OCI-LY7 (cell line): ENCODE measurements at regions not wholly inside any gene's neighbourhood (a gene's known extent, or its start where the extent isn't known, plus 50 kb on each side); places are given as distances from the start of the nearest gene placed in this dataset.

Experiments
- BruUV-seq: library from RNA; stranded (reverse); fragments of 400-500 nt; replicated peaks from 2 replicates; lab custom pipeline; 2021; lab: Mats Ljungman, UMichigan
- CTCF ChIA-PET: fragments of 300-600 bp; sonication (Branson Sonifier 250); formaldehyde crosslinking; loops from one replicate; lab custom pipeline; 2022; ENCODE audit warnings: antibody characterized with exemption; ENCODE audit not compliant: unreplicated experiment; lab: Charles Lee
- POLR2A ChIA-PET: fragments of 300-600 bp; sonication (Branson Sonifier 250); formaldehyde crosslinking; loops from one replicate; lab custom pipeline; 2022; ENCODE audit warnings: antibody characterized with exemption; lab: Charles Lee
- DNase-seq: peaks from one replicate; pipeline ENCODE4 v3.0.0-alpha.2; 2015; ENCODE audit warnings: low spot score
- H2AFZ ChIP-seq: fragments of 200-600 bp; sonication (generic), shearing (Covaris generic); 2 replicates; pipeline ENCODE4 v1.6.1; 2014; ENCODE audit warnings: mild to moderate bottlenecking, antibody characterized with exemption, low read length, moderate library complexity
- H3K27ac ChIP-seq: fragments of 200-600 bp; sonication (generic); 2 replicates; pipeline ENCODE4 v1.5.1; 2014; ENCODE audit warnings: mixed run types, low read depth, mild to moderate bottlenecking, moderate library complexity, low read length, inconsistent platforms; ENCODE audit not compliant: poor library complexity, severe bottlenecking
- H3K36me3 ChIP-seq: fragments of 200-600 bp; sonication (generic); 2 replicates; pipeline ENCODE4 v1.6.1; 2014; ENCODE audit warnings: mild to moderate bottlenecking, antibody characterized with exemption, low read length, moderate library complexity, mixed read lengths; ENCODE audit not compliant: insufficient read depth
- H3K4me1 ChIP-seq: fragments of 200-600 bp; sonication (generic); 2 replicates; pipeline ENCODE4 v1.5.1; 2014; ENCODE audit warnings: mild to moderate bottlenecking, low read length; ENCODE audit not compliant: insufficient read depth, poor library complexity, severe bottlenecking
- H3K4me2 ChIP-seq: fragments of 200-600 bp; sonication (generic); 2 replicates; pipeline ENCODE4 v1.6.1; 2014; ENCODE audit warnings: mild to moderate bottlenecking, low read length
- H3K4me3 ChIP-seq: fragments of 200-600 bp; sonication (generic); 2 replicates; pipeline ENCODE4 v1.5.1; 2014; ENCODE audit warnings: mild to moderate bottlenecking, low read depth, low read length; ENCODE audit not compliant: poor library complexity, severe bottlenecking
- H3K79me2 ChIP-seq: fragments of 200-600 bp; sonication (generic); 2 replicates; pipeline ENCODE4 v1.6.1; 2016; ENCODE audit warnings: low read depth, mild to moderate bottlenecking, low read length, moderate library complexity, mixed read lengths; ENCODE audit not compliant: insufficient read depth
- H3K9me2 ChIP-seq: fragments of 200-600 bp; sonication (generic); 2 replicates; pipeline ENCODE4 v1.6.1; 2016; ENCODE audit warnings: mild to moderate bottlenecking, low read length, mixed read lengths; ENCODE audit not compliant: insufficient read depth
- H3K9me3 ChIP-seq: fragments of 200-600 bp; sonication (generic); 2 replicates; pipeline ENCODE4 v1.6.1; 2014; ENCODE audit warnings: mild to moderate bottlenecking, mixed run types, low read length, mixed read lengths
- H4K20me1 ChIP-seq: fragments of 200-600 bp; sonication (generic); 2 replicates; pipeline ENCODE4 v1.6.1; 2014; ENCODE audit warnings: mild to moderate bottlenecking, antibody characterized with exemption, low read length, moderate library complexity, mixed read lengths; ENCODE audit not compliant: insufficient read depth
- EZH2phosphoT487 ChIP-seq: fragments of 200-600 bp; sonication (generic); IDR thresholded peaks from 2 replicates; pipeline ENCODE4 v1.6.1; 2018; ENCODE audit warnings: low read depth, borderline replicate concordance, mild to moderate bottlenecking, mixed run types, antibody characterized with exemption, low read length, moderate library complexity, mixed read lengths
- intact Hi-C: fragments of 100-400 bp; cut with micrococcal nuclease; formaldehyde crosslinking; loops from one replicate; pipeline ENCODE4 v1.10.0; 2022; ENCODE audit not compliant: unreplicated experiment
- TF ChIP-seq, protein P1 (sequence below): fragments of 200-600 bp; sonication (generic); conservative IDR thresholded peaks from 2 replicates; pipeline ENCODE4 v1.5.1; 2014; ENCODE audit warnings: mild to moderate bottlenecking, antibody characterized with exemption, low read length, moderate library complexity, mixed read lengths

DNA sequence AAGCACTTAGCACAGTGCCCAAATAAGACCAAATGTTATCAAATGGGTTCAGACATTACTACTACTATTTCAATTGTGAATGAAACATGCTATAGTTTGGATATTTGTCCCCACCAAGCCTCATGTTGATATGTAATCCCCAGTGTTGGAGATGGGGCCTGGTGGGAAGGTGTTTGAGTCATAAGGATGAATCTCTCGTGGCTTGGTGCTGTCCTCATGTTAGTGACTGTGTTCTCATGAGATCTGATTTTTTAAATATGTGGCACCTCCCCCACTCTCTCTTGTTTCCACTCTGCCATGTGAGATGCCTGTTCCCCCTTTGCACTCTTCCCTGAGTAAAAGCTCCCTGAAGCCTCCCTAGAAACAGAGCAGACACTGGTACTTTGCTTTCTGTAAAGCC lies 148.7 kb upstream of the TGFBR2 start:
- no peak overlapping the region for H3K4me3 ChIP-seq
- no peaks in the 10 kb centered on the region for H3K9me2 ChIP-seq
- no peaks in the 10 kb centered on the region for H3K9me3 ChIP-seq
- CTCF ChIA-PET = interaction anchor here (1.3 kb wide), 1 partner anchor 236 kb away, joined by 3 read pairs; no protein-coding TSS in a partner anchor
- no peak overlapping the region for H2AFZ ChIP-seq
- no peak overlapping the region for H3K4me2 ChIP-seq
- TF ChIP-seq, protein P1, sequence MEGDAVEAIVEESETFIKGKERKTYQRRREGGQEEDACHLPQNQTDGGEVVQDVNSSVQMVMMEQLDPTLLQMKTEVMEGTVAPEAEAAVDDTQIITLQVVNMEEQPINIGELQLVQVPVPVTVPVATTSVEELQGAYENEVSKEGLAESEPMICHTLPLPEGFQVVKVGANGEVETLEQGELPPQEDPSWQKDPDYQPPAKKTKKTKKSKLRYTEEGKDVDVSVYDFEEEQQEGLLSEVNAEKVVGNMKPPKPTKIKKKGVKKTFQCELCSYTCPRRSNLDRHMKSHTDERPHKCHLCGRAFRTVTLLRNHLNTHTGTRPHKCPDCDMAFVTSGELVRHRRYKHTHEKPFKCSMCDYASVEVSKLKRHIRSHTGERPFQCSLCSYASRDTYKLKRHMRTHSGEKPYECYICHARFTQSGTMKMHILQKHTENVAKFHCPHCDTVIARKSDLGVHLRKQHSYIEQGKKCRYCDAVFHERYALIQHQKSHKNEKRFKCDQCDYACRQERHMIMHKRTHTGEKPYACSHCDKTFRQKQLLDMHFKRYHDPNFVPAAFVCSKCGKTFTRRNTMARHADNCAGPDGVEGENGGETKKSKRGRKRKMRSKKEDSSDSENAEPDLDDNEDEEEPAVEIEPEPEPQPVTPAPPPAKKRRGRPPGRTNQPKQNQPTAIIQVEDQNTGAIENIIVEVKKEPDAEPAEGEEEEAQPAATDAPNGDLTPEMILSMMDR = no peak
- TF ChIP-seq EZH2phosphoT487 = no peak
- H3K27ac ChIP-seq = no peak overlapping the region
- no TSS peak for BruUV-seq
- intact Hi-C loops = no loop called here
- POLR2A ChIA-PET = interaction anchor here (0.6 to 1.7 kb wide), 5 partner anchors 11 to 186 kb away, joined by 3 to 6 read pairs (median 4); no protein-coding TSS in a partner anchor
- no peaks in the 10 kb centered on the region for H3K36me3 ChIP-seq
- DNase-seq = no peak
- no peaks in the 10 kb centered on the region for H3K4me1 ChIP-seq
- no peaks in the 10 kb centered on the region for H4K20me1 ChIP-seq
- no peaks in the 10 kb centered on the region for H3K79me2 ChIP-seq

DNA sequence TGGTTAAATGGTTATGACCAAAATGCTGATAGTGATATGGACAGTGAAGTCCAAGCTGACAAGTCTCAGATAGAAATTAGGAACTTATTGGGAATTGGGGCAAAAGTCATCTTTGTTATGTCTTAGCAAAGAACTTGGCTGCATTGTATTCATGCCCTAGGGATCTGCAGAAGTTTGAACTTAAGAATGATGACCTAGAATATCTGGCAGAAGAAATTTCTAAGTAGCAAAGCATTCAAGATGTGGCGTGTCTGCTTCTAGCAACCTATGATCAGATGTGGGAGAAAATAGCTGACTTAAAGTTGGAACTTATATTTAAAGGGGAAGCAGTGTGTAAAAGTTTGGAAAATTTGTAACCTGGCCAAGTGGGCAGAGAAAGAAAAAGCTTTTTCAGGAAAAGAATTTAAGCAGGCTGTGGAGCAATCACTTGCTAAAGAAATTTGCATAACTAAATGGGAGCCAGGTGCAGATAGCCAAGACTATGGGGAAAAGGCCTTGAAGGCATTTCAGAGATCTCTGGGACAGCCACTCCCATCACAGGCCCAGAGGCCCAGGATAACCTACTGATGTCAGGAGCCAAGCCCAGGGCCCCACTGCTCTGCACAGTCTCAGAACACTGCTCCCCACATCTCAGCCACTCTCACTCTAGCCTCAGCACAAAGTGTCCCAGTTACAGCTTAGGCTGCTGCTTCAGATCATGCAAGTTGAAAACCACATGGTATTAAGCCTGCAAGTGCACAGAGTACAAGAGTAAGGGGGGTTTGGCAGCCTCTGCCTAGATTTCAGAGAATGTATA lies 147.8 kb upstream of the TGFBR2 start:
- Histone ChIP-seq H3K4me3 (no peak overlapping the region), H2AFZ (no peak overlapping the region), H3K9me2 (no peaks in the 10 kb centered on the region), H3K79me2 (no peaks in the 10 kb centered on the region), H3K4me1 (no peaks in the 10 kb centered on the region), H3K27ac (no peak overlapping the region), H3K4me2 (no peak overlapping the region), H3K36me3 (no peaks in the 10 kb centered on the region), H4K20me1 (no peaks in the 10 kb centered on the region), H3K9me3 (no peaks in the 10 kb centered on the region)
- ChIA-PET POLR2A (interaction anchor here (1.9 kb wide), 1 partner anchor 11 kb away, joined by 10 read pairs; no protein-coding TSS in a partner anchor), CTCF (interaction anchor here (1.1 to 1.3 kb wide), 2 partner anchors 235 to 267 kb away, joined by 3 read pairs; no protein-coding TSS in a partner anchor)
- DNase-seq = no peak
- no TSS peak for BruUV-seq
- TF ChIP-seq EZH2phosphoT487 = no peak
- intact Hi-C loops = no loop called here

DNA sequence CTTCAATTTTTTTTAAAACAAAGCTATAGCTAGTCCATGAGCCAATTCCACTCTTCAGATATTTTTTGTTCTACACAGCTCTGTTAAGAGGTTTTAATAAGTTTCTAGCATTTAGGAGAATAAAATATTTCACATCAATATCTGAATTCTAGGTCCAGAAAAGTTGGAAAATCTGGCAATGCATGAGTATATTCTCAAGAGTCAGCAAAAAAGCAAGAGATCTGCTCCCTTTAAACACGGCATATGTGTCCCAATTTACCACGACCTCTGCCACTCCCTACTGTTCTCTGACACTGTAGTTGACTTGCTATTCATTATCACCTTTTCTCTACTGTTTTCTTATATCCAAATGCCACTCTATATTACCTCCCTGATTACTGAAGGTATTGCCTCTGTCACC lies 145.1 kb upstream of the TGFBR2 start:
- ChIA-PET CTCF (no interaction called here), POLR2A (interaction anchor here (0.7 to 1.0 kb wide), 3 partner anchors 66 to 1726 kb away, joined by 3 to 4 read pairs (median 3); no protein-coding TSS in a partner anchor)
- no peaks in the 10 kb centered on the region for H3K9me3 ChIP-seq
- H3K9me2 ChIP-seq = no peaks in the 10 kb centered on the region
- no peak for TF ChIP-seq EZH2phosphoT487
- TF ChIP-seq, protein P1 = no peak
- H4K20me1 ChIP-seq = no peaks in the 10 kb centered on the region
- H3K4me2 ChIP-seq = no peak overlapping the region
- no peaks in the 10 kb centered on the region for H3K79me2 ChIP-seq
- no peak for DNase-seq
- H3K4me3 ChIP-seq = no peak overlapping the region
- BruUV-seq = no TSS peak
- H2AFZ ChIP-seq = no peak overlapping the region
- H3K27ac ChIP-seq = no peak overlapping the region
- intact Hi-C loops = loop anchor here (10.0 kb wide), 1 partner anchor 233 kb away; no protein-coding TSS in a partner anchor
- no peaks in the 10 kb centered on the region for H3K4me1 ChIP-seq
- H3K36me3 ChIP-seq = no peaks in the 10 kb centered on the region
